GM23338 (cell line): ENCODE measurements at regions not wholly inside any gene's neighbourhood (a gene's known extent, or its start where the extent isn't known, plus 50 kb on each side); places are given as distances from the start of the nearest gene placed in this dataset.

ENCODE experiments used
- ATAC-seq: fragments of 200-7000 bp; cut with Tn5 transposase; 3 replicates; pipeline ENCODE4 v1.9.1; 2020
- DNase-seq: peaks from one replicate; pipeline ENCODE4 v3.0.0-alpha.2; 2015; ENCODE audit warnings: low spot score
- H2AFZ ChIP-seq: fragments of 200-600 bp; sonication (generic); 2 replicates; pipeline ENCODE4 v1.8.0; 2016; ENCODE audit warnings: antibody characterized with exemption, mild to moderate bottlenecking, moderate library complexity
- H3F3A ChIP-seq: fragments of 200-600 bp; sonication (generic); replicated peaks from 2 replicates; pipeline ENCODE4 v1.8.0; 2017; ENCODE audit warnings: antibody characterized with exemption, mixed run types, low read depth
- H3K27ac ChIP-seq: fragments of 200-600 bp; sonication (generic); 2 replicates; pipeline ENCODE4 v1.6.1; 2016; ENCODE audit warnings: low read depth
- H3K27me3 ChIP-seq: fragments of 200-600 bp; sonication (generic); 2 replicates; pipeline ENCODE4 v1.8.0; 2016; ENCODE audit warnings: mild to moderate bottlenecking, mixed run types, moderate library complexity; ENCODE audit not compliant: insufficient read depth
- H3K36me3 ChIP-seq: fragments of 200-600 bp; sonication (generic); 2 replicates; pipeline ENCODE4 v1.8.0; 2016; ENCODE audit warnings: mild to moderate bottlenecking; ENCODE audit not compliant: insufficient read depth
- H3K4me1 ChIP-seq: fragments of 200-600 bp; sonication (generic); 2 replicates; pipeline ENCODE4 v1.8.0; 2016; ENCODE audit warnings: mild to moderate bottlenecking, moderate library complexity; ENCODE audit not compliant: insufficient read depth
- H3K4me2 ChIP-seq: fragments of 200-600 bp; sonication (generic); 2 replicates; pipeline ENCODE4 v1.7.1; 2017; ENCODE audit warnings: mixed run types
- H3K4me3 ChIP-seq: fragments of 200-600 bp; sonication (generic); 2 replicates; pipeline ENCODE4 v1.6.1; 2016; ENCODE audit warnings: mixed run types
- H3K79me2 ChIP-seq: fragments of 200-600 bp; sonication (generic); replicated peaks from 2 replicates; pipeline ENCODE4 v1.8.0; 2017; ENCODE audit warnings: mild to moderate bottlenecking; ENCODE audit not compliant: insufficient read depth
- H3K9me2 ChIP-seq: fragments of 200-600 bp; sonication (generic); 2 replicates; pipeline ENCODE4 v1.8.0; 2017; ENCODE audit not compliant: insufficient read depth
- H4K20me1 ChIP-seq: fragments of 200-600 bp; sonication (generic); replicated peaks from 2 replicates; pipeline ENCODE4 v1.8.0; 2017; ENCODE audit warnings: mild to moderate bottlenecking; ENCODE audit not compliant: insufficient read depth
- H3K27ac Mint-ChIP-seq: 2 replicates; pipeline ENCODE4 v1.8.0; 2020; ENCODE audit warnings: inconsistent platforms, mild to moderate bottlenecking, moderate library complexity, mixed read lengths
- H3K27me3 Mint-ChIP-seq: 3 replicates; pipeline ENCODE4 v1.8.0; 2022; ENCODE audit warnings: low read depth, mild to moderate bottlenecking, moderate library complexity, mixed read lengths, inconsistent platforms; ENCODE audit not compliant: insufficient read depth, poor library complexity
- H3K36me3 Mint-ChIP-seq: 3 replicates; pipeline ENCODE4 v1.8.0; 2021; ENCODE audit warnings: low read depth, mild to moderate bottlenecking, inconsistent platforms, moderate library complexity, mixed read lengths
- H3K4me1 Mint-ChIP-seq: 3 replicates; pipeline ENCODE4 v1.8.0; 2020; ENCODE audit warnings: mild to moderate bottlenecking, inconsistent platforms, mixed read lengths
- H3K4me3 Mint-ChIP-seq: 3 replicates; pipeline ENCODE4 v1.8.0; 2021; ENCODE audit warnings: moderate library complexity, mild to moderate bottlenecking, inconsistent platforms, mixed read lengths
- H3K9me3 Mint-ChIP-seq: 3 replicates; pipeline ENCODE4 v1.8.0; 2020; ENCODE audit warnings: moderate library complexity, mild to moderate bottlenecking, inconsistent platforms, mixed read lengths
- CREB1 ChIP-seq: fragments of 250-450 bp; sonication (Bioruptor Pico); IDR thresholded peaks from 2 replicates; pipeline ENCODE4 v1.5.0; 2020; ENCODE audit warnings: low read depth, mild to moderate bottlenecking, moderate library complexity
- EZH2 ChIP-seq: fragments of 200-600 bp; sonication (generic); IDR thresholded peaks from one replicate; pipeline ENCODE4 v1.8.0; 2017; ENCODE audit warnings: antibody characterized with exemption, mild to moderate bottlenecking, low read depth; ENCODE audit not compliant: unreplicated experiment
- EZH2phosphoT487 ChIP-seq: fragments of 200-600 bp; sonication (generic); IDR thresholded peaks from one replicate; pipeline ENCODE4 v1.8.1; 2018; ENCODE audit warnings: antibody characterized with exemption; ENCODE audit not compliant: unreplicated experiment
- JUNB ChIP-seq: IDR thresholded peaks from one replicate; pipeline ENCODE4 v1.6.1; 2016; ENCODE audit warnings: antibody characterized with exemption; ENCODE audit not compliant: unreplicated experiment
- NANOG ChIP-seq: IDR thresholded peaks from 2 replicates; pipeline ENCODE4 v1.6.1; 2016; ENCODE audit warnings: antibody characterized with exemption, borderline replicate concordance
- POLR2AphosphoS5 ChIP-seq: IDR thresholded peaks from 2 replicates; pipeline ENCODE4 v1.6.1; 2016; ENCODE audit warnings: antibody characterized with exemption, low read depth
- STAT1 ChIP-seq: IDR thresholded peaks from one replicate; pipeline ENCODE4 v1.6.1; 2016; ENCODE audit warnings: antibody characterized with exemption; ENCODE audit not compliant: unreplicated experiment
- ZNF114 ChIP-seq: fragments of 250-450 bp; sonication (Bioruptor Pico); IDR thresholded peaks from 2 replicates; pipeline ENCODE4 v1.5.0; 2020; ENCODE audit warnings: mild to moderate bottlenecking, moderate library complexity
- ZNF331 ChIP-seq: fragments of 250-450 bp; sonication (Bioruptor Pico); IDR thresholded peaks from 2 replicates; pipeline ENCODE4 v1.5.0; 2020; ENCODE audit warnings: low read depth, mild to moderate bottlenecking, moderate library complexity
- TF ChIP-seq, protein P1 (sequence below): IDR thresholded peaks from 2 replicates; pipeline ENCODE4 v1.6.1; 2016; ENCODE audit warnings: antibody characterized with exemption
- TF ChIP-seq, protein P2 (sequence below): IDR thresholded peaks from one replicate; pipeline ENCODE4 v1.6.1; 2018; ENCODE audit warnings: antibody characterized with exemption; ENCODE audit not compliant: unreplicated experiment
- TF ChIP-seq, protein P3 (sequence below), 2 experiments: fragments of 200-600 bp in 1 of 2; sonication (generic) in 1 of 2; conservative IDR thresholded peaks; 2 replicates each; pipeline versions ENCODE4 v1.5.1 to v1.6.1; 2016 to 2017; ENCODE audit warnings: antibody characterized with exemption in 2 of 2, low read depth in 2 of 2, mild to moderate bottlenecking in 2 of 2, moderate library complexity in 1 of 2

DNA sequence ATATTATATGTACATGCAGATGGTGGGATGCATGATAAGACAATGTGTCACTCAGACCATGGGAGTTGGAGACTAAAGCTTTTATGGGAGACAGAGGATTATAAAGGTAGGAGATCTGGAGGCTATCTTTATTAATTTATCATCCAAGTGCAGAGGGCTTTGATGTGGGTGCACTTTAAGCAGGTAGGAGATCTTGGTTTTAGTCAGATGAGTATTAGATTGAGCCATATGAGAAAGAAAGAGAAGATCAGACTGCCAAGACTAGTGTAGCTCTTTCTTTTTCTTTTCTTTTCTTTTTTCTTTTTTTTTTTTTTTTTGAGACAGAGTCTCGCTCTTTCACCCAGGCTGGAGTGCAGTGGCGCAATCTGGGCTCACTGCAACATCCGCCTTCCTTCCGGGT lies 84.9 kb upstream of the CAMK2D start:
- Mint-ChIP-seq H3K36me3 (0 out of 3 replicates have a peak, but pooled peaks cover 6% of the 10 kb centered on the region), H3K9me3 (peaks cover 5% of the 10 kb centered on the region; the same call in 2 of the 3 replicates), H3K27ac (no peak overlapping the region), H3K4me3 (no peak overlapping the region), H3K27me3 (no peaks in the 10 kb centered on the region), H3K4me1 (no peaks in the 10 kb centered on the region)
- ATAC-seq (no peak), DNase-seq (no peak)
- no peaks in the 10 kb centered on the region for H3K9me2 ChIP-seq
- H3K4me2 ChIP-seq, result no peak overlapping the region
- H2AFZ ChIP-seq, result no peak overlapping the region
- H3K4me1 ChIP-seq, result no peaks in the 10 kb centered on the region
- no peak for TF ChIP-seq POLR2AphosphoS5
- TF ChIP-seq, protein P1, sequence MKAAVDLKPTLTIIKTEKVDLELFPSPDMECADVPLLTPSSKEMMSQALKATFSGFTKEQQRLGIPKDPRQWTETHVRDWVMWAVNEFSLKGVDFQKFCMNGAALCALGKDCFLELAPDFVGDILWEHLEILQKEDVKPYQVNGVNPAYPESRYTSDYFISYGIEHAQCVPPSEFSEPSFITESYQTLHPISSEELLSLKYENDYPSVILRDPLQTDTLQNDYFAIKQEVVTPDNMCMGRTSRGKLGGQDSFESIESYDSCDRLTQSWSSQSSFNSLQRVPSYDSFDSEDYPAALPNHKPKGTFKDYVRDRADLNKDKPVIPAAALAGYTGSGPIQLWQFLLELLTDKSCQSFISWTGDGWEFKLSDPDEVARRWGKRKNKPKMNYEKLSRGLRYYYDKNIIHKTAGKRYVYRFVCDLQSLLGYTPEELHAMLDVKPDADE, result no peak
- TF ChIP-seq, protein P2, sequence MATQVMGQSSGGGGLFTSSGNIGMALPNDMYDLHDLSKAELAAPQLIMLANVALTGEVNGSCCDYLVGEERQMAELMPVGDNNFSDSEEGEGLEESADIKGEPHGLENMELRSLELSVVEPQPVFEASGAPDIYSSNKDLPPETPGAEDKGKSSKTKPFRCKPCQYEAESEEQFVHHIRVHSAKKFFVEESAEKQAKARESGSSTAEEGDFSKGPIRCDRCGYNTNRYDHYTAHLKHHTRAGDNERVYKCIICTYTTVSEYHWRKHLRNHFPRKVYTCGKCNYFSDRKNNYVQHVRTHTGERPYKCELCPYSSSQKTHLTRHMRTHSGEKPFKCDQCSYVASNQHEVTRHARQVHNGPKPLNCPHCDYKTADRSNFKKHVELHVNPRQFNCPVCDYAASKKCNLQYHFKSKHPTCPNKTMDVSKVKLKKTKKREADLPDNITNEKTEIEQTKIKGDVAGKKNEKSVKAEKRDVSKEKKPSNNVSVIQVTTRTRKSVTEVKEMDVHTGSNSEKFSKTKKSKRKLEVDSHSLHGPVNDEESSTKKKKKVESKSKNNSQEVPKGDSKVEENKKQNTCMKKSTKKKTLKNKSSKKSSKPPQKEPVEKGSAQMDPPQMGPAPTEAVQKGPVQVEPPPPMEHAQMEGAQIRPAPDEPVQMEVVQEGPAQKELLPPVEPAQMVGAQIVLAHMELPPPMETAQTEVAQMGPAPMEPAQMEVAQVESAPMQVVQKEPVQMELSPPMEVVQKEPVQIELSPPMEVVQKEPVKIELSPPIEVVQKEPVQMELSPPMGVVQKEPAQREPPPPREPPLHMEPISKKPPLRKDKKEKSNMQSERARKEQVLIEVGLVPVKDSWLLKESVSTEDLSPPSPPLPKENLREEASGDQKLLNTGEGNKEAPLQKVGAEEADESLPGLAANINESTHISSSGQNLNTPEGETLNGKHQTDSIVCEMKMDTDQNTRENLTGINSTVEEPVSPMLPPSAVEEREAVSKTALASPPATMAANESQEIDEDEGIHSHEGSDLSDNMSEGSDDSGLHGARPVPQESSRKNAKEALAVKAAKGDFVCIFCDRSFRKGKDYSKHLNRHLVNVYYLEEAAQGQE, result no peak
- no peak for TF ChIP-seq CREB1 (CRISPR knock-in tag)
- no peak for TF ChIP-seq ZNF331 (CRISPR knock-in tag)
- H3F3A ChIP-seq, result no peaks in the 10 kb centered on the region
- no peaks in the 10 kb centered on the region for H3K27me3 ChIP-seq
- H3K79me2 ChIP-seq, result no peaks in the 10 kb centered on the region
- no peaks in the 10 kb centered on the region for H3K36me3 ChIP-seq
- H3K4me3 ChIP-seq, result no peak overlapping the region
- no peak overlapping the region for H3K27ac ChIP-seq
- H4K20me1 ChIP-seq, result no peaks in the 10 kb centered on the region

DNA sequence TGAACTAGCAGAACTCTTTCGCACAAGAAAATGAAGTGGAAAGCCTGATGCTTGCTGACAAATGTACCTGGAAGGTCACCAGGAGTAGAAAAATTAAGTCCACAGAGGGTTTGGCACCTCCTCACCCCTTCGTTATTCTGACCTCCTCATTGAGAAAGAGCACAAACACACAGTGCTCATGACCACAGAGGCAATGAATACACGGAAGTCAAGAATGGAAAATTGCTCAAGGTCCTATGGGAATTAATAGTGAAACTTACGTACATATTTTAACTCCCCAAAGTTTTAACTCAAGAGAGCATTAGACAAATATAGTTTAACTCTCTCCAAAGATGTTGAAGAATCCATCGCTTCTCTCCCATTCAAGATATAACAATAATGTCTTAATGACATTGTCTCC lies 83.6 kb upstream of the CAMK2D start:
- H3K4me1 ChIP-seq, result no peaks in the 10 kb centered on the region
- H3K27ac Mint-ChIP-seq, result no peak overlapping the region
- TF ChIP-seq POLR2AphosphoS5 (no peak), CREB1 (CRISPR knock-in tag) (no peak), ZNF114 (no peak), STAT1 (no peak), EZH2 (no peak), NANOG (no peak), EZH2phosphoT487 (no peak), ZNF331 (CRISPR knock-in tag) (no peak), JUNB (no peak)
- TF ChIP-seq, protein P3, sequence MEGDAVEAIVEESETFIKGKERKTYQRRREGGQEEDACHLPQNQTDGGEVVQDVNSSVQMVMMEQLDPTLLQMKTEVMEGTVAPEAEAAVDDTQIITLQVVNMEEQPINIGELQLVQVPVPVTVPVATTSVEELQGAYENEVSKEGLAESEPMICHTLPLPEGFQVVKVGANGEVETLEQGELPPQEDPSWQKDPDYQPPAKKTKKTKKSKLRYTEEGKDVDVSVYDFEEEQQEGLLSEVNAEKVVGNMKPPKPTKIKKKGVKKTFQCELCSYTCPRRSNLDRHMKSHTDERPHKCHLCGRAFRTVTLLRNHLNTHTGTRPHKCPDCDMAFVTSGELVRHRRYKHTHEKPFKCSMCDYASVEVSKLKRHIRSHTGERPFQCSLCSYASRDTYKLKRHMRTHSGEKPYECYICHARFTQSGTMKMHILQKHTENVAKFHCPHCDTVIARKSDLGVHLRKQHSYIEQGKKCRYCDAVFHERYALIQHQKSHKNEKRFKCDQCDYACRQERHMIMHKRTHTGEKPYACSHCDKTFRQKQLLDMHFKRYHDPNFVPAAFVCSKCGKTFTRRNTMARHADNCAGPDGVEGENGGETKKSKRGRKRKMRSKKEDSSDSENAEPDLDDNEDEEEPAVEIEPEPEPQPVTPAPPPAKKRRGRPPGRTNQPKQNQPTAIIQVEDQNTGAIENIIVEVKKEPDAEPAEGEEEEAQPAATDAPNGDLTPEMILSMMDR (conservative IDR thresholded peaks at IDR 0.05; ENCODE audit: low read depth in 2 of 2), result no peak
- TF ChIP-seq, protein P2, result no peak
- TF ChIP-seq, protein P1, result no peak

More for the DNA sequence above, 83.6 kb upstream of the CAMK2D start:
- no peaks in the 10 kb centered on the region for H3K4me1 Mint-ChIP-seq
- no peaks in the 10 kb centered on the region; the same call in 2 of the 3 replicates for H3K9me3 Mint-ChIP-seq
- H3K79me2 ChIP-seq, result no peaks in the 10 kb centered on the region
- no peak overlapping the region for H3K4me2 ChIP-seq
- ATAC-seq, result no peak
- H3K9me2 ChIP-seq, result no peaks in the 10 kb centered on the region
- H3K27me3 ChIP-seq, result no peaks in the 10 kb centered on the region
- no peak overlapping the region for H2AFZ ChIP-seq
- no peaks in the 10 kb centered on the region for H3K36me3 ChIP-seq
- H3K36me3 Mint-ChIP-seq, result no peaks in the 10 kb centered on the region
- H4K20me1 ChIP-seq, result no peaks in the 10 kb centered on the region
- no peak overlapping the region for H3K4me3 ChIP-seq
- H3F3A ChIP-seq, result no peaks in the 10 kb centered on the region
- no peaks in the 10 kb centered on the region for H3K27me3 Mint-ChIP-seq
- no peak overlapping the region for H3K27ac ChIP-seq
- no peak overlapping the region for H3K4me3 Mint-ChIP-seq
- no peak for DNase-seq
